ENCODE measurements at regions not wholly inside any gene's neighbourhood (a gene's known extent, or its start where the extent isn't known, plus 50 kb on each side); places are given as distances from the start of the nearest gene placed in this dataset.

- TF ChIP-seq CTCF (conservative IDR thresholded peaks at IDR 0.05) (no peak), ZFX (IDR thresholded peaks at IDR 0.05) (no peak)
These were observed 849.2 kb upstream of the LRFN5 start for GRCh38 chr14:40757376-40757950.

All from C4-2B (cell line).